Calu3 (cell line): ENCODE measurements at regions not wholly inside any gene's neighbourhood (a gene's known extent, or its start where the extent isn't known, plus 50 kb on each side); places are given as distances from the start of the nearest gene placed in this dataset.
"Not testable (repeated sequence)": the region's sequence is repeated elsewhere in the genome, so short reads cannot be mapped to it uniquely, and the experiment has no call there.

Experiments
- BruUV-seq: library from RNA; stranded (reverse); fragments of 400-500 nt; replicated peaks from 2 replicates; lab custom pipeline; 2021; lab: Mats Ljungman, UMichigan
- CTCF ChIA-PET: fragments of 300-600 bp; sonication (Branson Sonifier 250); formaldehyde crosslinking; loops from one replicate; lab custom pipeline; 2022; ENCODE audit warnings: antibody characterized with exemption; lab: Charles Lee
- DNase-seq: peaks from one replicate; pipeline ENCODE4 v3.0.0; 2022
- H3K27ac Mint-ChIP-seq: one replicate; pipeline ENCODE4 v1.8.0; 2022; ENCODE audit warnings: mixed read lengths; ENCODE audit not compliant: unreplicated experiment
- H3K27me3 Mint-ChIP-seq: one replicate; pipeline ENCODE4 v1.8.0; 2022; ENCODE audit warnings: mixed read lengths; ENCODE audit not compliant: unreplicated experiment
- H3K36me3 Mint-ChIP-seq: one replicate; pipeline ENCODE4 v1.8.0; 2022; ENCODE audit warnings: mild to moderate bottlenecking, moderate library complexity, mixed read lengths; ENCODE audit not compliant: insufficient read depth, unreplicated experiment
- H3K4me1 Mint-ChIP-seq: one replicate; pipeline ENCODE4 v1.8.0; 2022; ENCODE audit warnings: mild to moderate bottlenecking, low read depth, mixed read lengths; ENCODE audit not compliant: unreplicated experiment
- H3K4me3 Mint-ChIP-seq: one replicate; pipeline ENCODE4 v1.8.0; 2022; ENCODE audit warnings: mild to moderate bottlenecking, low read depth, moderate library complexity, mixed read lengths; ENCODE audit not compliant: unreplicated experiment
- H3K9me3 Mint-ChIP-seq: one replicate; pipeline ENCODE4 v1.8.0; 2022; ENCODE audit warnings: low read depth, mixed read lengths; ENCODE audit not compliant: unreplicated experiment
- intact Hi-C: fragments of 100-400 bp; cut with micrococcal nuclease; formaldehyde crosslinking; loops from one replicate; pipeline ENCODE4 v1.10.0; 2022; ENCODE audit not compliant: unreplicated experiment
- TF ChIP-seq, protein P1 (sequence below): fragments of 200-600 bp; IDR thresholded peaks from one replicate; pipeline ENCODE4 v1.8.0; 2022; ENCODE audit warnings: antibody characterized with exemption; ENCODE audit not compliant: unreplicated experiment

DNA sequence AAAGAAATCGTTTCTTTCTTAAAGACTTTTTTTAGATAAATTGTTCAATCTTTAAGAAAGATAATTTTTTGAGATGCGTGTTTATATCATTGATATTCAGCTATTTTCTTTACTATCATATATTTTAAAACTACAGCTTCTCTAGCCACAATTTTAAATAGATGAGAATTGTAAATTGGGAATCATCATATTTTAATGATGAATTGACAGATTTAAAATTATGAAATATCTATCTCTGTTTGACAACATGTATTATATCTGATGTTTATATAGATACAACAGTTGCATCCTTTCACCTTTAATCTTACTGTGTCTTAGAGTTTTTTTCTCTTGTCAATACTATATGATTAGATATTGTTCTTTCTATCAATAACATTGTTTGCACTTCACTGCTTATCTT is 762.3 kb upstream of the GJE1 start:
- H3K9me3 Mint-ChIP-seq, result no peaks in the 10 kb centered on the region
- H3K4me1 Mint-ChIP-seq, result no peaks in the 10 kb centered on the region
- intact Hi-C loops, result no loop called here
- CTCF ChIA-PET, result no interaction called here
- no peaks in the 10 kb centered on the region for H3K36me3 Mint-ChIP-seq
- no TSS peak for BruUV-seq
- no peak overlapping the region for H3K4me3 Mint-ChIP-seq
- H3K27me3 Mint-ChIP-seq, result no peaks in the 10 kb centered on the region
- TF ChIP-seq, protein P1, sequence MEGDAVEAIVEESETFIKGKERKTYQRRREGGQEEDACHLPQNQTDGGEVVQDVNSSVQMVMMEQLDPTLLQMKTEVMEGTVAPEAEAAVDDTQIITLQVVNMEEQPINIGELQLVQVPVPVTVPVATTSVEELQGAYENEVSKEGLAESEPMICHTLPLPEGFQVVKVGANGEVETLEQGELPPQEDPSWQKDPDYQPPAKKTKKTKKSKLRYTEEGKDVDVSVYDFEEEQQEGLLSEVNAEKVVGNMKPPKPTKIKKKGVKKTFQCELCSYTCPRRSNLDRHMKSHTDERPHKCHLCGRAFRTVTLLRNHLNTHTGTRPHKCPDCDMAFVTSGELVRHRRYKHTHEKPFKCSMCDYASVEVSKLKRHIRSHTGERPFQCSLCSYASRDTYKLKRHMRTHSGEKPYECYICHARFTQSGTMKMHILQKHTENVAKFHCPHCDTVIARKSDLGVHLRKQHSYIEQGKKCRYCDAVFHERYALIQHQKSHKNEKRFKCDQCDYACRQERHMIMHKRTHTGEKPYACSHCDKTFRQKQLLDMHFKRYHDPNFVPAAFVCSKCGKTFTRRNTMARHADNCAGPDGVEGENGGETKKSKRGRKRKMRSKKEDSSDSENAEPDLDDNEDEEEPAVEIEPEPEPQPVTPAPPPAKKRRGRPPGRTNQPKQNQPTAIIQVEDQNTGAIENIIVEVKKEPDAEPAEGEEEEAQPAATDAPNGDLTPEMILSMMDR, result no peak
- DNase-seq, result no peak
- no peak overlapping the region for H3K27ac Mint-ChIP-seq

DNA sequence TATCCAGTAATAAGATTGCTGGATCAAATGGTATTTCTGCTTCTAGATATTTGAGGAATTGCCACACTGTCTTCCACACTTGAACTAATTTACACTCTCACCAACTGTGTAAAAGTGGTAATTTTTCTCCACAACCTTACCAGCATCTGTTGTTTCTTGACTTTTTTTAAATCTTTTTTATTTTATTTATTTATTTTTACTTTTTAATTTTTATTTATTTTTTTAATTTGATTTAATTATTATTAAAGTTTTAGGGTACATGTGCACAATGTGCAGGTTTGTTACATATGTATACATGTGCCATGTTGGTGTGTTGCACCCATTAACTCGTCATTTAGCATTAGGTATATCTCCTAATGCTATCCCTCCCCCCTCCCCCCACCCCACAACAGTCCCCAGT is 765.9 kb upstream of the GJE1 start:
- H3K4me1 Mint-ChIP-seq, H3K36me3 Mint-ChIP-seq, DNase-seq, H3K4me3 Mint-ChIP-seq, BruUV-seq, H3K27me3 Mint-ChIP-seq, CTCF ChIA-PET, H3K9me3 Mint-ChIP-seq, intact Hi-C loops, H3K27ac Mint-ChIP-seq: not testable (repeated sequence)

DNA sequence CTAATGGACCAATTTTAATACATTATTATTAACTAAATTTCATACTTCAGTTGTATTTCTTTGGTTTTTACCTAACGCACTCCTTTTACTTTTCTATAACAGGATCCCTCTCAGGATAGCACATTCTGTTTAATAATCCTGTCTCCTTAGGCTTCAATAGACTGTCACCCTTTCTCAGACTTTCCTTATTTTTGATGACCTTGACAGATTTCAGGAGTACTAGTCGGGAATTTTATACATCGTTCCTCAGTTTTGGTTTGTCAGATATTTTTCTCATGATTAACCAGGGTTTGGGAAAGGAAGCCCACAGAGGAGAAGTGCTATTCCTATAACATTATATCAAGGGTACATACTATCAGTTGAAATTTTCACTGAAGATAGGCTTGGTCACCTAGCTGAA is 768.0 kb upstream of the GJE1 start:
- BruUV-seq, result no TSS peak
- no peaks in the 10 kb centered on the region for H3K27me3 Mint-ChIP-seq
- H3K36me3 Mint-ChIP-seq, result no peaks in the 10 kb centered on the region
- CTCF ChIA-PET, result no interaction called here
- TF ChIP-seq, protein P1, result no peak
- no peaks in the 10 kb centered on the region for H3K4me1 Mint-ChIP-seq
- H3K9me3 Mint-ChIP-seq, result no peaks in the 10 kb centered on the region
- intact Hi-C loops, result no loop called here
- no peak for DNase-seq
- no peak overlapping the region for H3K27ac Mint-ChIP-seq
- no peak overlapping the region for H3K4me3 Mint-ChIP-seq

DNA sequence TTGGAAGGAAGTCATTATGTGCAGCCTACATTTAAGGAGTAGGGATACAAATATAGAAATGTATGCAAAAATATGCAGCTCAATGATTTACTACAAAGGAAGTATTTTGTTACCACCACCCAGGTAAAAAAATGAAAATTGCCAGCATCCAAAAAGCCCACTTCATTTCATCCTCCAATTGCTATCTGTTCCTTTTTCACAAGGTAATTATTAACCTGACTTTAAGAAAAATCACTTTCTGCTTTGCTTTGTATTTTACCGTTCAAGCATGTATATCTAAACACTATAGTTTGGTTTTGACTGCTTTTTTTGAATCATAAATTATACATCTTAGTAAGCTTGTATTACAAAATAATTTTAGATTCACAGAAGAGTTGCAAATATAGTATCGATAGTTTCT is 768.5 kb upstream of the GJE1 start:
- DNase-seq, result no peak
- Mint-ChIP-seq H3K9me3 (no peaks in the 10 kb centered on the region), H3K4me1 (no peaks in the 10 kb centered on the region), H3K27ac (no peak overlapping the region), H3K4me3 (no peak overlapping the region), H3K36me3 (no peaks in the 10 kb centered on the region), H3K27me3 (no peaks in the 10 kb centered on the region)
- TF ChIP-seq, protein P1, result no peak
- intact Hi-C loops, result no loop called here
- no TSS peak for BruUV-seq
- CTCF ChIA-PET, result no interaction called here

DNA sequence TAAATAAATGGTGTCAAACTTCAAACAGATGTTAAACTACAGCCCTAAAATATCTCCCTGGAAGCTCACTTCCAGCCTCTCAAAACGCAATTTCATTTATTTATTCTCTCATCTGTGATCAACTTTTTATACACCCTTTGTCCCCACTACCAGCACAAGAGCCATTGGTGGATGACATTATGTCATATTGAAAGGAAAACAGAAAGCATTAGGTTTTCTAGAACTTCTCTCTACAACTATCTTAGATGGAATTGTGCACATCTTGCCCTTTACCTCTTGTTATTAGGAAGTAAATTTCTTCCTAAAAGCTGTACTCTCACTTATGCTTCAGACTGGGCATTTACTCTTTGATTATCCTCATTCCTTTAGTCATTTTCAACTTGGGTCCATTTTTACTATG is 771.2 kb upstream of the GJE1 start:
- no peaks in the 10 kb centered on the region for H3K36me3 Mint-ChIP-seq
- H3K9me3 Mint-ChIP-seq, result no peaks in the 10 kb centered on the region
- intact Hi-C loops, result no loop called here
- TF ChIP-seq, protein P1, result no peak
- DNase-seq, result no peak
- no TSS peak for BruUV-seq
- no peak overlapping the region for H3K27ac Mint-ChIP-seq
- no peaks in the 10 kb centered on the region for H3K4me1 Mint-ChIP-seq
- no peaks in the 10 kb centered on the region for H3K27me3 Mint-ChIP-seq
- no peak overlapping the region for H3K4me3 Mint-ChIP-seq
- CTCF ChIA-PET, result no interaction called here
